OCI-LY3 (cell line): ENCODE measurements at regions not wholly inside any gene's neighbourhood (a gene's known extent, or its start where the extent isn't known, plus 50 kb on each side); places are given as distances from the start of the nearest gene placed in this dataset.

Experiments
- H2AFZ ChIP-seq: fragments of 200-600, 300-600 bp; shearing (Covaris generic); 2 replicates; pipeline ENCODE4 v1.6.0; 2014; ENCODE audit warnings: antibody characterized with exemption, low read depth, low read length
- H3K27ac ChIP-seq: fragments of 200-600, 300-600 bp; sonication (generic); 2 replicates; pipeline ENCODE4 v1.5.1; 2014; ENCODE audit warnings: mild to moderate bottlenecking, low read length, moderate library complexity, mixed read lengths
- H3K27me3 ChIP-seq: fragments of 200-600, 300-600 bp; sonication (generic); 2 replicates; pipeline ENCODE4 v1.6.1; 2014; ENCODE audit warnings: low read depth, low read length, mixed read lengths
- H3K36me3 ChIP-seq: fragments of 200-600, 300-600 bp; sonication (generic); replicated peaks from 2 replicates; pipeline ENCODE3; 2014; ENCODE audit warnings: low read depth, low read length, mixed read lengths
- H3K4me1 ChIP-seq: fragments of 300-600, 200-600 bp; sonication (generic); 2 replicates; pipeline ENCODE4 v1.6.1; 2014; ENCODE audit warnings: low read length, mixed read lengths
- H3K4me2 ChIP-seq: fragments of 200-600, 300-600 bp; sonication (generic); 2 replicates; pipeline ENCODE4 v1.6.1; 2014; ENCODE audit warnings: low read length, mixed read lengths
- H3K4me3 ChIP-seq: fragments of 300-600, 200-600 bp; sonication (generic); 2 replicates; pipeline ENCODE4 v1.5.1; 2014; ENCODE audit warnings: antibody characterized with exemption, mild to moderate bottlenecking, low read length, moderate library complexity
- H3K79me2 ChIP-seq: fragments of 300-600, 200-600 bp; shearing (Covaris generic); 2 replicates; pipeline ENCODE4 v1.6.1; 2014; ENCODE audit warnings: mild to moderate bottlenecking, low read length, mixed read lengths
- H3K9ac ChIP-seq: fragments of 300-600, 200-600 bp; shearing (Covaris generic); 2 replicates; pipeline ENCODE4 v1.6.0; 2014; ENCODE audit warnings: mild to moderate bottlenecking, low read length, moderate library complexity
- H3K9me3 ChIP-seq: fragments of 200-600, 300-600 bp; shearing (Covaris generic); 2 replicates; pipeline ENCODE4 v1.6.1; 2014; ENCODE audit warnings: low read length, mixed read lengths; ENCODE audit not compliant: insufficient read depth
- H4K20me1 ChIP-seq: fragments of 200-600, 300-600 bp; sonication (generic); 2 replicates; pipeline ENCODE4 v1.6.1; 2016; ENCODE audit warnings: low read length, mixed read lengths; ENCODE audit not compliant: insufficient read depth
- EZH2phosphoT487 ChIP-seq: fragments of 200-600 bp; shearing (Covaris generic); IDR thresholded peaks from 2 replicates; pipeline ENCODE4 v1.6.1; 2018; ENCODE audit warnings: antibody characterized with exemption, mixed run types, low read depth
- TF ChIP-seq, protein P1 (sequence below): fragments of 200-600, 300-600 bp; sonication (generic); IDR thresholded peaks from 2 replicates; pipeline ENCODE4 v1.5.1; 2014; ENCODE audit warnings: antibody characterized with exemption, low read length, low read depth

DNA sequence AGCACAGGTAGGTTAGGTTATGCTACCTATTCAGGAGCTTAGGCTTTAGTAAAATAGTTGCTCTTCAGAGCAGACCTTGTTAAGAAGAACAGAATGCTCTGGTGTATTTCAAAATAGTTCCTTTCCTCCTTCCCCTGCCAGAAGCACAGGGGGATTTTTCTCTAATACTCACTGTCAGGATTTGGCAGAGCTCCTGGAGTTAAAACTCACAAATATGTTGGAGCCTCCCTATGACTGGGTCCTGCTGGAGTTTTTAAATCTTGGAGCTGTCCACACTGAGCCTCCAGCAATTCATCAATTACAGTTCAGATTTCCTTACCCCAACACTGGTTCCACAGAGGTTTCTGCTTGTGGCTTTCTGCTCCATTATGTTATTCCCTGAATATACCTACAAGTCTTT, 1233.8 kb upstream of the WWC1 start:
- Histone ChIP-seq H3K9me3 (no peaks in the 10 kb centered on the region), H3K4me3 (no peak overlapping the region), H3K27ac (no peak overlapping the region)

DNA sequence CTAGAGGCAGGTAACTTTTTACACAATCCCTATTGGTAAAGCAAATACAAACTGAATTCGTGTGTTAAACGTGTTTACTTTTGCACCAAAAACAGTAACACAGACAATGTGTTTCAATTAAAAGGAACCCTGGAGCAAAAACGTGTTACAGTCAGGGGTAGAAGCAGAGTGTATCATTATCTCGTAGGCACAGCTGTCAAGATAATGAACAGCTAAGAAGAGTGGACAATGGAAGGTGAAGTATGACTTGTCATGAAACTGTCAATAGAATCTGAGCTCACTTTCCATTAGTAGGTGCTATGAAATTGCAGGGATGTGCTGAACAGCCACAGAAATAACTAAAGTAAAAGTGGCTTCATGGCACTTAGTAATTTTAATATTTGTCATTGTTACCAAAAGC, 1229.8 kb upstream of the WWC1 start:
- H3K9ac ChIP-seq, result no peak overlapping the region
- H3K36me3 ChIP-seq, result no peaks in the 10 kb centered on the region
- no peak for TF ChIP-seq EZH2phosphoT487
- TF ChIP-seq, protein P1, sequence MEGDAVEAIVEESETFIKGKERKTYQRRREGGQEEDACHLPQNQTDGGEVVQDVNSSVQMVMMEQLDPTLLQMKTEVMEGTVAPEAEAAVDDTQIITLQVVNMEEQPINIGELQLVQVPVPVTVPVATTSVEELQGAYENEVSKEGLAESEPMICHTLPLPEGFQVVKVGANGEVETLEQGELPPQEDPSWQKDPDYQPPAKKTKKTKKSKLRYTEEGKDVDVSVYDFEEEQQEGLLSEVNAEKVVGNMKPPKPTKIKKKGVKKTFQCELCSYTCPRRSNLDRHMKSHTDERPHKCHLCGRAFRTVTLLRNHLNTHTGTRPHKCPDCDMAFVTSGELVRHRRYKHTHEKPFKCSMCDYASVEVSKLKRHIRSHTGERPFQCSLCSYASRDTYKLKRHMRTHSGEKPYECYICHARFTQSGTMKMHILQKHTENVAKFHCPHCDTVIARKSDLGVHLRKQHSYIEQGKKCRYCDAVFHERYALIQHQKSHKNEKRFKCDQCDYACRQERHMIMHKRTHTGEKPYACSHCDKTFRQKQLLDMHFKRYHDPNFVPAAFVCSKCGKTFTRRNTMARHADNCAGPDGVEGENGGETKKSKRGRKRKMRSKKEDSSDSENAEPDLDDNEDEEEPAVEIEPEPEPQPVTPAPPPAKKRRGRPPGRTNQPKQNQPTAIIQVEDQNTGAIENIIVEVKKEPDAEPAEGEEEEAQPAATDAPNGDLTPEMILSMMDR, result no peak
- no peak overlapping the region for H3K27ac ChIP-seq
- H3K4me1 ChIP-seq, result no peaks in the 10 kb centered on the region
- no peaks in the 10 kb centered on the region for H4K20me1 ChIP-seq
- H3K27me3 ChIP-seq, result no peaks in the 10 kb centered on the region
- no peak overlapping the region for H3K4me2 ChIP-seq
- H2AFZ ChIP-seq, result no peak overlapping the region
- H3K4me3 ChIP-seq, result no peak overlapping the region
- H3K9me3 ChIP-seq, result no peaks in the 10 kb centered on the region
- no peaks in the 10 kb centered on the region for H3K79me2 ChIP-seq

More for the DNA sequence above, 1233.8 kb upstream of the WWC1 start:
- TF ChIP-seq, protein P1, result no peak
- no peak for TF ChIP-seq EZH2phosphoT487
- H4K20me1 ChIP-seq, result no peaks in the 10 kb centered on the region
- H3K36me3 ChIP-seq, result no peaks in the 10 kb centered on the region
- H3K4me2 ChIP-seq, result no peak overlapping the region
- no peak overlapping the region for H3K9ac ChIP-seq
- no peaks in the 10 kb centered on the region for H3K79me2 ChIP-seq
- no peaks in the 10 kb centered on the region for H3K27me3 ChIP-seq
- no peak overlapping the region for H2AFZ ChIP-seq
- no peaks in the 10 kb centered on the region for H3K4me1 ChIP-seq

DNA sequence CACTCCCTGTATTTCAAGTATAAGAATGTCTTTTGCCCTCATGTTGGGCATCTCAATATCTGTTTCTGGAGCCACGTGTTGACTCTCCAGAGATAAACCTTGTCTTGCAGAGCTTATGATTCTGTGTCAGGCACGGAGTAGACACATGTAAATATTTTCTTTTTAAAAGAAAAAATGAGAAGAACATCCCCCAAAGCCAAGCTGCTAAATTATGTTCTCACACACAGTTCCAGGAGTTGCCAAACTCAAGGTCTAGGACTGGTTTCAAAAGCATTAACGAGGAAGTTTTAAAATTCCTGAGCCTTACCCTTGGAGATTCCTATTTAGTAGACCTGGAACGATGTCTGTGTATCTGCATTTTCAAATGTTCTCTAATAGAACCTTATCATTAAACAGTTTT, 1228.3 kb upstream of the WWC1 start:
- Histone ChIP-seq H4K20me1 (no peaks in the 10 kb centered on the region), H3K27me3 (no peaks in the 10 kb centered on the region), H3K79me2 (no peaks in the 10 kb centered on the region), H3K27ac (no peak overlapping the region), H3K9me3 (no peaks in the 10 kb centered on the region), H3K4me1 (no peaks in the 10 kb centered on the region), H3K9ac (no peak overlapping the region), H3K4me3 (no peak overlapping the region), H2AFZ (no peak overlapping the region), H3K36me3 (no peaks in the 10 kb centered on the region), H3K4me2 (no peak overlapping the region)
- no peak for TF ChIP-seq EZH2phosphoT487
- TF ChIP-seq, protein P1, result no peak

DNA sequence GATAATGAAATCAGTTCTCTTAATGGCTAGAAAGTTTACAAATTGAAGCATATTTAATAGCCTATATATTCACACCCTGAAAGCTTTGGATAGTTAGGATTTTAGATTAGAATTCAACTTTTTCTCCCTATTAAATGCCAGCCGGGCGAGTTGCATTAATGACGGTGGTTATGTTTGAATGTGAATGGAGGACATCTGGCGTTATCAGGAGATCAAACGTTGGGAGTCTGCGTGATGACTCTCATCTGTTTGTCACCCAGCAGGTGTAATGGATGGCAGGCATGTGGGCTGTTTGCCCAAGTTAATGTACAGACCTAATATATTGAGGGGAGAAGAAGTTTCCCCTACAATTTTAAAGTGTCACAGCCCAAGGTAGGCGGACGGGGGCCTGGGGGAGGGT, 1227.7 kb upstream of the WWC1 start:
- no peaks in the 10 kb centered on the region for H3K79me2 ChIP-seq
- H4K20me1 ChIP-seq, result no peaks in the 10 kb centered on the region
- no peak overlapping the region for H2AFZ ChIP-seq
- no peaks in the 10 kb centered on the region for H3K27me3 ChIP-seq
- H3K4me3 ChIP-seq, result no peak overlapping the region
- TF ChIP-seq EZH2phosphoT487, result no peak
- TF ChIP-seq, protein P1, result no peak
- no peaks in the 10 kb centered on the region for H3K36me3 ChIP-seq
- H3K4me2 ChIP-seq, result no peak overlapping the region
- H3K4me1 ChIP-seq, result no peaks in the 10 kb centered on the region
- no peaks in the 10 kb centered on the region for H3K9me3 ChIP-seq
- H3K27ac ChIP-seq, result no peak overlapping the region
- H3K9ac ChIP-seq, result no peak overlapping the region
